ENCODE measurements at regions not wholly inside any gene's neighbourhood (a gene's known extent, or its start where the extent isn't known, plus 50 kb on each side); places are given as distances from the start of the nearest gene placed in this dataset.
"Not testable (repeated sequence)": the region's sequence is repeated elsewhere in the genome, so short reads cannot be mapped to it uniquely, and the experiment has no call there.

DNA sequence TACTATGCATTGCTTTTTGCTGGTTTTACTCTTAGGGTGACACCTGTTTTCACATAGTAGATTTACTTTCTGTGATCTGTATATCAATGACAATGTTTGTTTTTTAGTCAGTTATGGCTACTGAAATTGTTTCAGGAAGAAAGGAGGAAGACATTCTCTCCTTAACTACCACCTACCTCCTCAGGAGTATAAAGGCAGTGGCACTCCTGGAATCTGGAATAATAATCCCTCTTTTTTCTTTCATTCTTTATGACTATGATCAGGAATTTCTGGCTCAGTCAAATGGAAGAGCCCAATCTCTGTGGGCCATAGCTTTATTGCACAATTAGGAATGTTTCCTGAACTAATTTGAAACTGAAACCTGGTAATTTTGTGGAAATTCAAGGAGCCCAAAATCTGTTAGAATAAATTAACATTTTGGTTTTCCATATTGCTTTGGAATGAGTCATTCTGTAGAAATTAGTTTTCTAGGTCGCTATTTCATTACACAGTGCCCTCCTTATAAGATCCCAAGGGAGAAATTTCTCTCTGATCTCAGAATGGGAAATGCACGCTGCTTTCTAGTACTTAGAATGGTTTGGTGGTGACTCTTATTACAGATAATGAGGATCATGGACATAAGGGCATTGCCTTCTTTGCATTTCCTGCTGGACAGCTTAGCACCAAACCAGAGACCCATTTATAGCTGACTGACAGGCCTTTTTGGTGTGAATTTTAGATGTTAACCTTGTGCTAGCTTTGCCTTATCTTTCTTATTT lies 95.3 kb upstream of the VLDLR start:
- Mint-ChIP-seq H3K9me3 (peaks cover 3% of the 10 kb centered on the region), H3K36me3 (no peaks in the 10 kb centered on the region), H3K4me1 (ENCODE audit: low read depth in 2 of 2) (no peaks in the 10 kb centered on the region), H3K4me3 (no peak overlapping the region), H3K27ac (no peak overlapping the region), H3K27me3 (peaks cover 0 to 8% of the 10 kb centered on the region in 2 donors)
- no peak for ATAC-seq
- no peak for DNase-seq (ENCODE audit: low spot score)

DNA sequence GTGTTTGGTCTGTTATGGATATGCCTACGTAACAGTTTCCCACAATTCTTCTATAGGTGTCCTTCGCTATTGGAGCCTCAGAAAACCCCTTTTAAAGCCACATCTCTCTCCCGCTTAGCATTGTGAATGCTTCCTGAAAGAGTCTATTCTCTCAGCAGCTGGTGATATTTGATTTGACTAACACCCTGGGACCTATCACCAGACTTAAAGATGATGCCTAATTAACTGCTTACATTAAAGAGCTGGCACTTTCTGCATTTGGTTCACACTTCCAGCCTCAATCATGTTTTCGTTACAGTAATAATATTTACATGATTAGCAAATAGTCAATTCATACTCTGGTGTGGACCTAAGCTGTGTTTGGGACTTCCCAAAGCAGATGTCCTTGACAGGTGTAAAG lies 90.1 kb upstream of the VLDLR start:
- H3K9me3 Mint-ChIP-seq: no peaks in the 10 kb centered on the region
- H3K36me3 Mint-ChIP-seq: no peaks in the 10 kb centered on the region
- no peak for DNase-seq (ENCODE audit: low spot score)
- no peaks in the 10 kb centered on the region for H3K4me1 Mint-ChIP-seq (ENCODE audit: low read depth in 2 of 2)
- H3K27me3 Mint-ChIP-seq: peaks cover 5 to 15% of the 10 kb centered on the region in 2 donors
- H3K27ac Mint-ChIP-seq: no peak overlapping the region
- no peak overlapping the region for H3K4me3 Mint-ChIP-seq
- no peak for ATAC-seq

DNA sequence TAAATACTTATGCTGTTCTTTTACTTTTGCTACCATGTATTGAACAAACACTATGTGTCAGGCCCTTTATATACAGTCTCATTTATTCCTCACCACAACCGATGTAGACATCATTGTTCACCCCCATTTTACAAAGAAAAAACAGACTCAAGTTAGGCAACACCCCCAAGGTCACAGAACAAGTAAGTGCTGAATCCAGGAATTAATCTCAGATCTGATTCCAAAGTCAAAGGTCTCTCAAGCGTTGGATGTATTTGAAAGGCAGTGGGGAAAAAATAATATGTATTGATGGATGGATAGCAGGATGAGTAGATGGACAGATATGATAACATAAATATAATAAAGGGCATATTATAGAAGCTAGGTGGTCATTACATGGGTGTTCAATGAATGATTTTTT lies 85.1 kb upstream of the VLDLR start:
- Mint-ChIP-seq H3K4me1 (ENCODE audit: low read depth in 2 of 2) (no peaks in the 10 kb centered on the region), H3K4me3 (no peak overlapping the region), H3K9me3 (peaks cover 3% of the 10 kb centered on the region), H3K36me3 (no peaks in the 10 kb centered on the region), H3K27ac (no peak overlapping the region), H3K27me3 (peaks cover 13 to 15% of the 10 kb centered on the region in 2 donors)
- DNase-seq (ENCODE audit: low spot score): no peak
- ATAC-seq: no peak

DNA sequence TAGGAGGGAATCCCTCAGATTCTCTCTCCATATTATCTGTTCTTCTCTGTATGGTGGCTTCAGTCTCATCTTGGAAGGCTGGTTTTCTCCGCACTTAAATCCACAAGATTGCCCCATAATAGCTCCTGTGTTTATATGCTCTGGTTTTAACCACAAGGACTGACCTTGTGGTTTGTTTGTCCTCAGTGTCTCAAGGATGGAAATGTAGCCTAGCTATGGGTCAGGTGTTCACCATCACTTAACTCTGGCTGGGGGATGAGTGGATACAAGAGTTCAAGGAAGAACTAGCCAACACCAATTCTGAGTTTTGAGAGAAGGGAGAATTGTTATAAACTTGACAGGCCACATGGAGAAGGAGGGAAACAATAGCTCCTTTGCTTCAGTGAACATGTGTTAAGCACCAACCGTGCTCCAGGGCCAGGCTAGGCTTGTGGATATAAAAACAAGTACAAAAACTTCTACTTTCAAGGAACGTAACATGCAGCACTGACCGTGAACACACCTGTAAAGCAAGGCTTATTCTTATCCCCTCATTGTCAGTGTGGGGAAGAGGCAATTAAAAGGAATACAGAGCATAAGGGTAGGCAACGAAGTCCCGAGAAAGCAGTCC lies 75.6 kb upstream of the VLDLR start:
- no peak overlapping the region for H3K27ac Mint-ChIP-seq
- no peaks in the 10 kb centered on the region for H3K9me3 Mint-ChIP-seq
- ATAC-seq: no peak
- H3K36me3 Mint-ChIP-seq: peaks cover 4% of the 10 kb centered on the region
- no peak overlapping the region for H3K4me3 Mint-ChIP-seq
- no peak for DNase-seq (ENCODE audit: low spot score)
- H3K4me1 Mint-ChIP-seq (ENCODE audit: low read depth in 2 of 2): no peaks in the 10 kb centered on the region
- peaks cover 15 to 47% of the 10 kb centered on the region in 2 donors for H3K27me3 Mint-ChIP-seq

DNA sequence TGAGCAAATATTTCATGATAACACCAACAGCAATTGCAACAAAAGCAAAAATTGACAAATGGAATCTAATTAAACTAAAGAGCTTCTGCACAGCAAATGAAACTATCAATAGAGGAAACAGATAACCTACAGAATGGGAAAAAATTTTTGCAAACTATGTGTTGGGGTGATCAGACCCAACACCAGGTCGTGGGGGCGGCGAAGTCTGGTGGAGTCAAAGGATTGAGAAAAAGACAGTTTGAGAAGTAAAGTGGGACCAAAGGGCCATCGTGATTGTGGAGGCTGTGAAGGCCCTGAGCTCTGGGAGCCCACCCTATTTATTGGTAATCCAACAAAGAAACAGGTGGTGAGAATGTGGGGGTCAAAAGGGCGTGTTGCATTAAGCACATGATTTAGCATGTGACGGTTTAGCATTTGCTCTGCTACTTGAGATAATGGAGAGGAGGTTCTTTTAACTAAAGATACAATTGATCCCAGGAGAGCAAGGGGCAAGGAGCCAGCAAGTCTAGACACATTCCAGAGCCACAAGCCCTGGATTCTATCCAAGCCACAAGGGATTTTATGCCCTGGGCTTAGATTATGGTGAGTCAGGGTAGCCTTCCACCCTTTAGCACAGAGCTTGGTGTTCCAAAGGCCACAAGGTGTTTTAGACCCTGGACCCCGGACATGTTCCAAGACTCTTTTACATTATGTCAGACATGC lies 65.5 kb upstream of the VLDLR start:
- H3K27me3 Mint-ChIP-seq: peaks cover 7 to 13% of the 10 kb centered on the region in 2 donors
- not testable (repeated sequence) for H3K9me3 Mint-ChIP-seq; DNase-seq (ENCODE audit: low spot score)

DNA sequence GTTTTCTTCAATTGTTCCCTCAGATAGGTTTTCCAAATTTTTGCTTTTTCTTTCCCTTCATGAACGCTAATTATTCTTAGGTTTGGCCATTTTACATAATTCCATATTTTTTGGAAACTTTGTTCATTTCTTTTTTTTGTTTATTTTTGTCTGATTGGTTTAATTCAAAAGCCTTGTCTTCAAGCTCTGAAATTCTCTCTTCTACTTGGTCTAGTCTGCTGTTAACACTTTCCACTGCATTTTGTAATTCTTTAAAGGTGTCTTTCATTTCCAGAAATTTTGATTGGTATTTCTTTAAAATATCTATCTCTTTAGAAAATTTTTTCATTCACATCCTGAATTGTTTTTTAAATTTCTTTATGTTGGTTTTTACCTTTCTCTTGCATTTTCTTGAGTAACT lies 63.9 kb upstream of the VLDLR start:
- Mint-ChIP-seq H3K36me3 (peaks cover 4% of the 10 kb centered on the region), H3K4me1 (ENCODE audit: low read depth in 2 of 2) (no peaks in the 10 kb centered on the region), H3K9me3 (peaks cover 3% of the 10 kb centered on the region), H3K4me3 (no peak overlapping the region), H3K27ac (no peak overlapping the region), H3K27me3 (peaks cover 9 to 13% of the 10 kb centered on the region in 2 donors)
- ATAC-seq: no peak
- no peak for DNase-seq (ENCODE audit: low spot score)

More for the DNA sequence above, 65.5 kb upstream of the VLDLR start:
- not testable (repeated sequence) for H3K4me3 Mint-ChIP-seq; ATAC-seq; H3K27ac Mint-ChIP-seq; H3K4me1 Mint-ChIP-seq (ENCODE audit: low read depth in 2 of 2); H3K36me3 Mint-ChIP-seq

DNA sequence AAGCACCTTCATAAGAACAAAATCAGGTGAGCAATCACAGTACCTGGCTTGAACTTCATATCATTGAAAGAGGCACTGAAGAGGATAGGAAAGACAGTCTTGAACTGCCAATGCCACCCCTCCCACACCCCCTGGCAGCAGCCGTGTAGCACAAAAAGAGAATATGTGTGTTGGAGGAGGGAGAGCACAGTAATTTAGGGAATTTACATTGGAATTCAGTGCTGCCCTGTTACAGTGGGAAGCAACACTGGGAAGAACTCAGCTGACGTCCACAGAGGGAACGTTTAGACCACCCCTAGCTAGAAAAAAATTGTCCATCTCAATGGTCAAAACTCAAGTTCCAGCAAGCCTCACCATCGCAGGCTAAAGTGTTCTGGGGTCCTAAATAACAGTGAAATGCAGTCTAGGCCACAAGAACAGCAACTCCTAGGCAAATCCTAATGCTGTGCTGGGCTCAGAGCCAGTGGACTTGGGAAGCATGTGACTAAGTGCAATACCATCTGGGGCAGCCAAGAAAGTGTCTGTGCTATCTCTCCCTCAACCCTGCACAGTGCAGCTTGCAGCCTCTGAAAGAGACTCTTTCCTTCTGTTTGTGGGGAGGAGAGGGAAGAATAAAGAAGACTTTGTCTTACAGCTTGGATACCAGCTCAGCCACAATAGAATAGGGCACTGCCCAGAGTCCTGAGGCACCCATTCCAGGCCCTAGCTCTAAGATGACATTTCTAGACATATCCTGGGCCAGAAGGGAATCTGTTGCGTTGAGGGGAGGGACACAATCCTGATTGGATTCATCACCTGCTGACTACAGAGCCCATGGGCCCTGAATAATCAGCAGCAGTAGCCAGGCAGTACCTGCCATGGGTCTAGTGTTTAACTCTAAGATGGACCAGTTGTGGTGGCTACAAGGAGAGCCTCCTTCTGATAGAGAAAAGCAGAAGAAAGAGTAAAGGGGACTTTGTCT lies 62.1 kb upstream of the VLDLR start:
- Mint-ChIP-seq H3K27ac (no peak overlapping the region), H3K4me1 (ENCODE audit: low read depth in 2 of 2) (no peaks in the 10 kb centered on the region), H3K27me3 (peaks cover 10 to 13% of the 10 kb centered on the region in 2 donors), H3K36me3 (peaks cover 4% of the 10 kb centered on the region), H3K9me3 (peaks cover 3% of the 10 kb centered on the region), H3K4me3 (no peak overlapping the region)
- no peak for ATAC-seq
- DNase-seq (ENCODE audit: low spot score): no peak

DNA sequence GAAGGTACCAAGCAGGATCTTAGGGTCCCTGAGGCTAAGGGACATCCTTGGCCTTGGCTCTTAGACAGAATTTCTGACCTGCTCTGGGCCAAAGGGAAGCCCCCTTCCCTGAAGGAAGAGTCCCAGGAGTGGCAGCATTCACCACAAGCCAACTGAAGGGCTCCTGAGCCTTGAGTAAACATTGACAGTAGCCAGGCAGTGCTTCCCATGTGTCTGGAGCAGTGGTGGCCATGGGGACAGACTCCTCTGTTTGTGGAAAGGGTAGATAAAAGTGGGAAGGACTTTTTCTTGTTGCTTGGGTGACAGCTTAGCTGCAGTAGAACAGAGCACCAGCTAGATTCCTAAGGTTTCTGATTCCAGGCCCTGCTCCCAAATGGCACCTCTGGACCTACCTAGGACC lies 61.4 kb upstream of the VLDLR start:
- Mint-ChIP-seq H3K9me3 (peaks cover 3% of the 10 kb centered on the region), H3K36me3 (peaks cover 4% of the 10 kb centered on the region), H3K4me1 (ENCODE audit: low read depth in 2 of 2) (no peaks in the 10 kb centered on the region), H3K27ac (no peak overlapping the region), H3K4me3 (no peak overlapping the region), H3K27me3 (peaks cover 10 to 13% of the 10 kb centered on the region in 2 donors)
- ATAC-seq (no peak), DNase-seq (ENCODE audit: low spot score) (no peak)

DNA sequence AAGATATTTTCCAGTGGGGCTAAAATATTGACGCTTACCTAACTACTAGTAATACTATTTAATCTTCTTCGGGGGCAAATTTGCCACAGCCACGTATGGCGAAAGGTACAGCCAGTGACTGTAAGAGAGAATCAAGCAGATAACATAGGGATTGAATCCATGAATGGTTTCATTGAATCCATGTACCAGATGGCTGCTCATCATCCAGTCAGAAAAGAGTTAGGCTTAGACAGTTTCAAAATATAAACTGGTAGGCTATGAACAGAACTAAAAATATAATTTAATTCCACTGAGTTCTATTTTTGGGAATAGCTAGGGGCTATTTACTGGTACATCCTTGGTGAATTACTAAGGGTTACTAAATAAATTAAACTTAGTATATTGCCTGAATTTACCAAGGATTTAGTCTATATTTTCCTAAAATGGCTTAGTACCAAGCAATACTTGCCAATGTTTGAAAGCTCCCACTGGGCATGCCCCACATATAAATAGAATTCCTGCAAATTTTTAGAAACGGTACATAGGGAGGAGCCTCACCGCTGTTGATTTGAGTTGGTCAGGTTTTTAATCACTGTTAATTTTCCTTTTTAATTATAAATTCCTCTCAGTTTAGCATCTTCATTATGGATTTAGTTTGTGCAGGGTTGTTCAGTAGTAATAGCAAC lies 55.8 kb upstream of the VLDLR start:
- no peaks in the 10 kb centered on the region for H3K36me3 Mint-ChIP-seq
- ATAC-seq (no peak), DNase-seq (ENCODE audit: low spot score) (no peak)
- H3K4me3 Mint-ChIP-seq: no peak overlapping the region
- H3K27me3 Mint-ChIP-seq: peaks cover 0 to 8% of the 10 kb centered on the region in 2 donors
- no peak overlapping the region for H3K27ac Mint-ChIP-seq
- H3K4me1 Mint-ChIP-seq (ENCODE audit: low read depth in 2 of 2): peaks cover 2 to 4% of the 10 kb centered on the region in 2 donors
- no peaks in the 10 kb centered on the region for H3K9me3 Mint-ChIP-seq

DNA sequence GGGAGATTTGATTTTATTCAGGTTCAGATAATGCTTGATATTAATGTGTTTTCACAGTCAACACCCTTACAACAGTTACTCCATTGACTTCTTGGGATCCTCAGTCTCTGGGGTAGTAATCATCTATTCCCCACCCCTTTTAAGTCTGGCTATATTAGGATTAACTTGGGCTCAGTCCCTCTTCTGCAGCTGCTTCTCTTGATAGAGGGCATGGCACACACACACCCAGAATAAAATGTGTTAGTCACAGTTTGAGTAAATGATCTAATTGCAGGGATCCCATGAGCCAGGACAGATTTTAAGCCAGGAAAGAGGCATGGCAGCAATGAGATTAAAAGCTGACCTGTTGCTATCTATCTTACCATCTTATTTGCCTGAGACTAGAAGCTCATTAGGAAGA lies 53.7 kb upstream of the VLDLR start:
- ATAC-seq: no peak
- H3K27ac Mint-ChIP-seq: no peak overlapping the region
- H3K4me3 Mint-ChIP-seq: no peak overlapping the region
- H3K4me1 Mint-ChIP-seq (ENCODE audit: low read depth in 2 of 2): peaks cover 5 to 9% of the 10 kb centered on the region in 2 donors
- peaks cover 0 to 3% of the 10 kb centered on the region in 2 donors for H3K27me3 Mint-ChIP-seq
- H3K9me3 Mint-ChIP-seq: no peaks in the 10 kb centered on the region
- no peaks in the 10 kb centered on the region for H3K36me3 Mint-ChIP-seq
- no peak for DNase-seq (ENCODE audit: low spot score)

DNA sequence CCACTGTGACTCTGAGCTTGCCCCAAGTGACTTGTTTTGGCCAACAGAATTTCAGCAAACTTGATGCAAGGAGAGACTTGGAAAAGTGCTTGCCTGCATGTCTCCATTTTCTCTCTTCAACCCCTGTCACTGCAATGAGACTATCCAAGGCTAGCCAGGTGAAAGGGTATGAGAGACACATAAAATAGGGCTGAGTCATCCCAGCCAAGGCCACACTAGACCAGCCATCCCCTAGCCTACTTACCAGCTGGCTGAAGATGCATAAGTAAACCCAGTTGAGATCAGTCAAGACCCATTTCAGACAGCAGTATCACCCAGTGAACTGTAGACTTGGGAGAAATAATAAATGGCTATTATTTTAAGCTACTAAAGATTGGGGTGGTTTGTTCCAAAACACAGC lies 52.9 kb upstream of the VLDLR start:
- no peak overlapping the region for H3K27ac Mint-ChIP-seq
- ATAC-seq: no peak
- no peak for DNase-seq (ENCODE audit: low spot score)
- peaks cover 0 to 3% of the 10 kb centered on the region in 2 donors for H3K27me3 Mint-ChIP-seq
- no peak overlapping the region for H3K4me3 Mint-ChIP-seq
- H3K4me1 Mint-ChIP-seq (ENCODE audit: low read depth in 2 of 2): peaks cover 5 to 9% of the 10 kb centered on the region in 2 donors
- H3K36me3 Mint-ChIP-seq: no peaks in the 10 kb centered on the region
- H3K9me3 Mint-ChIP-seq: no peaks in the 10 kb centered on the region

DNA sequence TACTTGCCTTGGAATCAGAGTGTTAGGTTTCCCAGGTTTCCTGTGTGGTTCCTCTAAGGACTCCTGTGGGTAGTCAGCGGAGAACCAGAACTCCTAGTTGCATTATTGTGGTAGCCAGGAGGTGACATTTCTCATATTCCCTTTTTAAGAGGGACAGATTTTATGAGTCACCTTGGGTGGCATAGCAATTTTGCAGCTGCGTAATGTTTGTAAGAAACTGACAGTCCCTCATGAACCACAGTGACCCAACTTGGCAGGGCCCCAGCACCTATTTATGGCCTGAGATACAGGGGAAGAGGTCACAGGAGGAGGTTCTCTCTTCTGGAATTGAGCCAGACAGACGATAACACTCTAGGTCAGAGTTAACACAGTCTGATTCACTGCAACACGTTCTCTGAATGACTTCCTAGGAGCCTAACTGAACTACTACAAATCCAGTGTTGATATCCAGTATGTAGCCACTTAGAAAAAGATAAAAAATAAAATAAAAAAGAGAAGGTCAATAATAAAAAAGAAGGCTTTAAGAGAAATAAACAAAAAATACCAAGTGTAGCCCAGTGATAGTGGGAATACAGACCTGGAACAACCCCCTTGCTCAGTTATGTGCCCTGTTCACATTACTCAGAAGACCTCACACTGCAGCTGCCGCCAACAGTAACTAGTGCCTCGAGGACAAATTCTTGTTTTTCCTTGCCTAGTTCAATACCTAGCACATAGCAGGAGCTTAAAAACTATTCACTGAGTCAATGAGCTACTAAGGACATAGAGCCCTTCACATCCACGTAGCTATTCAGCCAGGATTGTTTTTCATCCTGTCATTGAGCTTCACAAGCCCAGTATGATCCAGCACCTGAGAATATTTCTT lies 50.7 kb upstream of the VLDLR start:
- Mint-ChIP-seq H3K36me3 (no peaks in the 10 kb centered on the region), H3K4me1 (ENCODE audit: low read depth in 2 of 2) (peaks cover 5 to 9% of the 10 kb centered on the region in 2 donors), H3K4me3 (peak overlapping the region; percentile 46), H3K9me3 (no peaks in the 10 kb centered on the region), H3K27me3 (peaks cover 8 to 9% of the 10 kb centered on the region in 2 donors), H3K27ac (peak overlapping the region in 1 of 2 donors; percentile 45)
- DNase-seq (ENCODE audit: low spot score) (peak; percentile 70), ATAC-seq (peak; percentile 92)

All from natural killer cell treated with Interleukin-12 subunit alpha and Interleukin-12 subunit beta and Interleukin-15 and Interleukin-18, amount 100 ng/mL, for 72 hours (primary cell).